ENCODE measurements at regions not wholly inside any gene's neighbourhood (a gene's known extent, or its start where the extent isn't known, plus 50 kb on each side); places are given as distances from the start of the nearest gene placed in this dataset.
"Not testable (repeated sequence)": the region's sequence is repeated elsewhere in the genome, so short reads cannot be mapped to it uniquely, and the experiment has no call there.

- DNase-seq, result not testable (repeated sequence)
Measured at GRCh38 chr2:187610450-187610849, 56.2 kb upstream of the TFPI start.

- no peak for DNase-seq
Measured at GRCh38 chr2:187612857-187613256, 58.6 kb upstream of the TFPI start.

- no peak for DNase-seq
Measured at GRCh38 chr2:187614756-187615155, 60.5 kb upstream of the TFPI start.

GRCh38 chr2:187615364-187615763, 61.1 kb upstream of the TFPI start:
- no peak for DNase-seq

- DNase-seq, result no peak
Measured at GRCh38 chr2:187615902-187616301, 61.7 kb upstream of the TFPI start.

GRCh38 chr2:187617120-187617519, 62.9 kb upstream of the TFPI start:
- DNase-seq, result no peak

GRCh38 chr2:187617905-187618304, 63.7 kb upstream of the TFPI start:
- no peak for DNase-seq

GRCh38 chr2:187618813-187619212, 64.6 kb upstream of the TFPI start:
- DNase-seq, result peak in 1 of 2 experiments; percentile 29

GRCh38 chr2:187627153-187627552, 72.9 kb upstream of the TFPI start:
- no peak for DNase-seq

GRCh38 chr2:187636731-187637391, 82.6 kb upstream of the TFPI start:
- DNase-seq, result not testable (repeated sequence)

GRCh38 chr2:187637392-187637740, 83.1 kb upstream of the TFPI start:
- not testable (repeated sequence) for DNase-seq

GRCh38 chr2:187637771-187638170, 83.5 kb upstream of the TFPI start:
- not testable (repeated sequence) for DNase-seq

- no peak for DNase-seq
Measured at GRCh38 chr2:187638840-187639239, 84.6 kb upstream of the TFPI start.

GRCh38 chr2:187640926-187641510, 86.8 kb upstream of the TFPI start:
- no peak for DNase-seq

- no peak for DNase-seq
Measured at GRCh38 chr2:187642498-187642897, 88.3 kb upstream of the TFPI start.

- no peak for DNase-seq
Measured at GRCh38 chr2:187644486-187644885, 90.3 kb upstream of the TFPI start.

GRCh38 chr2:187644981-187645380, 90.7 kb upstream of the TFPI start:
- DNase-seq, result no peak

- no peak for DNase-seq
Measured at GRCh38 chr2:187646556-187646955, 92.3 kb upstream of the TFPI start.

- peak in 1 of 2 experiments; percentile 14 for DNase-seq
Measured at GRCh38 chr2:187654535-187654934, 100.3 kb upstream of the TFPI start.

- no peak for DNase-seq
Measured at GRCh38 chr2:187655001-187655400, 100.8 kb upstream of the TFPI start.

GRCh38 chr2:187656123-187656522, 101.9 kb upstream of the TFPI start:
- no peak for DNase-seq

GRCh38 chr2:187658952-187659525, 104.8 kb upstream of the TFPI start:
- DNase-seq, result peak; percentile 7 to 8

GRCh38 chr2:187676050-187676449, 121.8 kb upstream of the TFPI start:
- not testable (repeated sequence) for DNase-seq

- DNase-seq, result no peak
Measured at GRCh38 chr2:187679454-187679853, 125.2 kb upstream of the TFPI start.

- no peak for DNase-seq
Measured at GRCh38 chr2:187684174-187684573, 129.9 kb upstream of the TFPI start.
